ENCODE measurements at regions not wholly inside any gene's neighbourhood (a gene's known extent, or its start where the extent isn't known, plus 50 kb on each side); places are given as distances from the start of the nearest gene placed in this dataset.

DNA sequence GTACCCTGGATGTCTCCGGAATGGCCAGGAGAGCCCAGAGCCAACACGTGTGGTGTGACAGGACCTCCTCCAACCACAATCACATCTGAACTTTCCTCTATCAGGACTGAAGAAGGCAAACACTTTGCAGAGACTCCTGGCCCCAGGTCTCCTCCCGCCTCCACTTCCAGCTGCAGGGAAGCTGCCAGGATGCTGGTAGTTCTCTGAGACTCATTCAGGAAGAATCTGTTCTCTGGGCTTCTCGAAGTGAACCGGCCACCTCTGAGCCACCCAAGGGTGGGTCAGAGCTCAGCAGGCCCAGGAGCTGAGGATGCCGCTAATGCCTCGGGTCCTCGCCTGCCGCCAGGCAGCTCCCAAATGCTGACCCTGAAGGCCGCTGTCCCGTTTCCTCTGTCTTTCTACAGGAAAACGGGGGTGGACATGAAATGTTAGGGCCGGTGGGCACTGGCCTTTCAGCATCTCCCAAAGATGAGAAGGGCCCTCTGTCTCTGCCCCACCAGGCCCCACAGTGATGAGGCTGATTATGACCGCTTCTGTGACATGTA lies 789.9 kb downstream of the BRD1 start:
- no peak for DNase-seq
- ChIA-PET CTCF (no interaction called here), POLR2A (ENCODE audit: unreplicated experiment) (no interaction called here)
- H3K79me2 ChIP-seq (ENCODE audit: low read length) = no peaks in the 10 kb centered on the region
- no peaks in the 10 kb centered on the region for H4K20me1 ChIP-seq (ENCODE audit: low read length)
- H3K27ac ChIP-seq (ENCODE audit: low read length) = no peak overlapping the region
- no peak overlapping the region for H3K4me2 ChIP-seq (ENCODE audit: low read length)
- no peak overlapping the region for H2AFZ ChIP-seq (ENCODE audit: low read length)
- no peak overlapping the region for H3K4me3 ChIP-seq (ENCODE audit: low read length)
- H3K9me3 ChIP-seq (ENCODE audit: low read length) = no peaks in the 10 kb centered on the region
- TF ChIP-seq, protein P1, sequence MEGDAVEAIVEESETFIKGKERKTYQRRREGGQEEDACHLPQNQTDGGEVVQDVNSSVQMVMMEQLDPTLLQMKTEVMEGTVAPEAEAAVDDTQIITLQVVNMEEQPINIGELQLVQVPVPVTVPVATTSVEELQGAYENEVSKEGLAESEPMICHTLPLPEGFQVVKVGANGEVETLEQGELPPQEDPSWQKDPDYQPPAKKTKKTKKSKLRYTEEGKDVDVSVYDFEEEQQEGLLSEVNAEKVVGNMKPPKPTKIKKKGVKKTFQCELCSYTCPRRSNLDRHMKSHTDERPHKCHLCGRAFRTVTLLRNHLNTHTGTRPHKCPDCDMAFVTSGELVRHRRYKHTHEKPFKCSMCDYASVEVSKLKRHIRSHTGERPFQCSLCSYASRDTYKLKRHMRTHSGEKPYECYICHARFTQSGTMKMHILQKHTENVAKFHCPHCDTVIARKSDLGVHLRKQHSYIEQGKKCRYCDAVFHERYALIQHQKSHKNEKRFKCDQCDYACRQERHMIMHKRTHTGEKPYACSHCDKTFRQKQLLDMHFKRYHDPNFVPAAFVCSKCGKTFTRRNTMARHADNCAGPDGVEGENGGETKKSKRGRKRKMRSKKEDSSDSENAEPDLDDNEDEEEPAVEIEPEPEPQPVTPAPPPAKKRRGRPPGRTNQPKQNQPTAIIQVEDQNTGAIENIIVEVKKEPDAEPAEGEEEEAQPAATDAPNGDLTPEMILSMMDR (conservative IDR thresholded peaks at IDR 0.05; ENCODE audit: low read depth, low read length) = no peak
- TF ChIP-seq EZH2phosphoT487 (IDR thresholded peaks at IDR 0.05; ENCODE audit: borderline replicate concordance, low read length) (no peak), EZH2 (IDR thresholded peaks at IDR 0.05; ENCODE audit: low read length, unreplicated experiment) (no peak)
- no peaks in the 10 kb centered on the region for H3K36me3 ChIP-seq (ENCODE audit: low read depth, low read length)
- H3K9me2 ChIP-seq (replicated peaks; ENCODE audit: low read length) = no peaks in the 10 kb centered on the region
- BruUV-seq (replicated peaks) = no TSS peak
- intact Hi-C loops (cut with micrococcal nuclease) = no loop called here
- H3F3A ChIP-seq (ENCODE audit: low read length, unreplicated experiment) = no peaks in the 10 kb centered on the region
- no peaks in the 10 kb centered on the region for H3K27me3 ChIP-seq (ENCODE audit: low read length)
- no peak for ATAC-seq
- no peaks in the 10 kb centered on the region for H3K4me1 ChIP-seq (ENCODE audit: insufficient read depth, low read length)
- no peak overlapping the region for H3K9ac ChIP-seq (ENCODE audit: low read length)

DNA sequence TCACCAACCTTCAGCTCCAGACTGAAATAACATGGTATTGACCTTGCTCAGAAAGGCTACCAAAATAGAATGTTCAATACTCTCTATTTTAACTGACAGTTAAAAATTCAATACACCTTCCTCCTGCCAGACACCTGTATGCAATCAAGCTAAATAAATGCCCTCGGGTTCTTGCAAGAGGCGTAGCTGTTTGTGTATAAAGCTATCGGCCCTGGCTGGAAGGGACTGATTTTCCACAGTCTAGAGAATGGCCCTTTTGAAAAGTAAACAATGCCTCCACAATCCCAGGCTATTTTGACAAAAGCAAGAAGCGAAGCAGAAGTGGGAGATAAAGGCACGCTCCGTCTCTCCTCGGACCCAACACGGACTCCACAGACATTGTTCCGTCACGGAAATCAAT lies 791.2 kb downstream of the BRD1 start:
- Histone ChIP-seq H3F3A (ENCODE audit: low read length, unreplicated experiment) (no peaks in the 10 kb centered on the region), H3K4me3 (ENCODE audit: low read length) (no peak overlapping the region), H3K9me3 (ENCODE audit: low read length) (no peaks in the 10 kb centered on the region), H3K27ac (ENCODE audit: low read length) (no peak overlapping the region), H3K9me2 (replicated peaks; ENCODE audit: low read length) (no peaks in the 10 kb centered on the region), H3K4me2 (ENCODE audit: low read length) (no peak overlapping the region), H3K9ac (ENCODE audit: low read length) (no peak overlapping the region), H3K27me3 (ENCODE audit: low read length) (no peaks in the 10 kb centered on the region), H3K36me3 (ENCODE audit: low read depth, low read length) (no peaks in the 10 kb centered on the region), H2AFZ (ENCODE audit: low read length) (no peak overlapping the region), H4K20me1 (ENCODE audit: low read length) (no peaks in the 10 kb centered on the region), H3K79me2 (ENCODE audit: low read length) (no peaks in the 10 kb centered on the region), H3K4me1 (ENCODE audit: insufficient read depth, low read length) (no peaks in the 10 kb centered on the region)
- DNase-seq (no peak), ATAC-seq (no peak)
- CTCF ChIA-PET = no interaction called here
- TF ChIP-seq EZH2 (IDR thresholded peaks at IDR 0.05; ENCODE audit: low read length, unreplicated experiment) = no peak
- TF ChIP-seq, protein P1 (conservative IDR thresholded peaks at IDR 0.05; ENCODE audit: low read depth, low read length) = no peak
- no peak for TF ChIP-seq EZH2phosphoT487 (IDR thresholded peaks at IDR 0.05; ENCODE audit: borderline replicate concordance, low read length)
- BruUV-seq (replicated peaks) = no TSS peak
- POLR2A ChIA-PET (ENCODE audit: unreplicated experiment) = no interaction called here
- intact Hi-C loops (cut with micrococcal nuclease) = no loop called here

DNA sequence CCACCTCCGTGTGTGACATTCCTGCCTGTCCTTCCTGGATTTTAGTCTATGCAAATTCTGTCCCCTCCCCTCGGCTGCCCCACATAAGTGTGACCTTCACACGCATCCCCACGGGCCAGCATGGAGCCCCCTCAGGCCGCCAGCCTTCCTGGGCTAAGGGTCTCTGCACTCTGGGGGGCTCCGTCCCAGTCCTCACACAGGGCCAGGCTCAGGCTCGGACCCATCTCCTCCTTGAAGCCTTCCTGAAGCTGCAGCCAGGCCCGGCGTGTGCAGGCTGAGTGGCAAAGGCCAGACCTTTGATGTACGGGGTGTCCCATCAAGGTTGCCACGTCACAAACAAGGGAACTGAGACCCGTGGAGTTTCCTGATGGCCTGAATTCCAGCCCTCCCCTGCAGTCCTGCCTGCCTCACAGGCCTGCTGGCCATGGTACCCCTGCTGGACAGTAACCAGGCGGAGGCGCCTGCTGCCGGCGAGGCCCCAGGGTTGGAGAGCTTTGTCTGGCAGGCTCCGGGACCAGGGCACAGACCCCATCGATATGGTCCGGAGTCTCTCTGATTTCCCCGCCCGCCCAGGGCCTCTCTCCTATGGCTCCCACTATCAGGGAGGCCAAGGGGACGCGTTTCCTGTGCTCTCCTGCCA lies 791.7 kb downstream of the BRD1 start:
- CTCF ChIA-PET = no interaction called here
- TF ChIP-seq, protein P1 (conservative IDR thresholded peaks at IDR 0.05; ENCODE audit: low read depth, low read length) = no peak
- TF ChIP-seq EZH2 (IDR thresholded peaks at IDR 0.05; ENCODE audit: low read length, unreplicated experiment) (no peak), EZH2phosphoT487 (IDR thresholded peaks at IDR 0.05; ENCODE audit: borderline replicate concordance, low read length) (no peak)
- Histone ChIP-seq H3F3A (ENCODE audit: low read length, unreplicated experiment) (no peaks in the 10 kb centered on the region), H3K9ac (ENCODE audit: low read length) (no peak overlapping the region), H3K9me2 (replicated peaks; ENCODE audit: low read length) (no peaks in the 10 kb centered on the region), H3K79me2 (ENCODE audit: low read length) (no peaks in the 10 kb centered on the region), H3K9me3 (ENCODE audit: low read length) (no peaks in the 10 kb centered on the region), H2AFZ (ENCODE audit: low read length) (no peak overlapping the region), H3K4me1 (ENCODE audit: insufficient read depth, low read length) (no peaks in the 10 kb centered on the region), H3K4me2 (ENCODE audit: low read length) (no peak overlapping the region), H3K27me3 (ENCODE audit: low read length) (no peaks in the 10 kb centered on the region), H4K20me1 (ENCODE audit: low read length) (no peaks in the 10 kb centered on the region), H3K27ac (ENCODE audit: low read length) (no peak overlapping the region), H3K4me3 (ENCODE audit: low read length) (no peak overlapping the region), H3K36me3 (ENCODE audit: low read depth, low read length) (no peaks in the 10 kb centered on the region)
- no peak for DNase-seq
- ATAC-seq = no peak
- POLR2A ChIA-PET (ENCODE audit: unreplicated experiment) = no interaction called here
- no TSS peak for BruUV-seq (replicated peaks)
- intact Hi-C loops (cut with micrococcal nuclease) = no loop called here

Measured in PC-3 (cell line).